Epithelial cell of proximal tubule (primary cell): ENCODE measurements at regions not wholly inside any gene's neighbourhood (a gene's known extent, or its start where the extent isn't known, plus 50 kb on each side); places are given as distances from the start of the nearest gene placed in this dataset.
"Not testable (repeated sequence)": the region's sequence is repeated elsewhere in the genome, so short reads cannot be mapped to it uniquely, and the experiment has no call there.

Source experiments
- DNase-seq: peaks from one replicate; pipeline ENCODE4 v3.0.0-alpha.2; 2011; ENCODE audit warnings: low read depth
- H3K4me3 ChIP-seq: 2 replicates; pipeline ENCODE4 v1.5.1; 2011; ENCODE audit warnings: low read depth, mild to moderate bottlenecking, low read length
- TF ChIP-seq, protein P1 (sequence below): conservative IDR thresholded peaks from 2 replicates; pipeline ENCODE4 v1.5.1; 2012; ENCODE audit warnings: low read depth, mild to moderate bottlenecking, low read length

DNA sequence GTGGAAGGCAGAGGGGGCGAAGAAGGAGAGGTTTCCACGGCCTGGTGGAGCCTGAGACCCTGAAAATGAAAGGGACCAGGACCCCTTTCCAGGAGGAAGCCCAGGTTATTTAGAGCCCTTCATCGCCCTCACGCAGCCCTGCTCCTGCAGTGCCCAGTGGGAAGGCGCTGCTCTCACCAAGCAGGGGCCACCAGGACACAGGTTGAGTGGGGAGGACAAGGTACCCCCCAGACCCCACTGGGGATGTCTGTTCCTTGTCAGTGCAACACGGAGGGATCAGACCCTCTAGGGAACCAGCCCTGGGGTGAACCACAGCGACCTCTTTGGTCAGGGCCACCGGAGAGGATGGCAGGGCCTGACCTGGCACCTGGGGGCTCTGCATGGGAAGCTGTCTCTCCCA is 163.9 kb downstream of the C16orf95 start:
- H3K4me3 ChIP-seq = no peak overlapping the region
- TF ChIP-seq, protein P1, sequence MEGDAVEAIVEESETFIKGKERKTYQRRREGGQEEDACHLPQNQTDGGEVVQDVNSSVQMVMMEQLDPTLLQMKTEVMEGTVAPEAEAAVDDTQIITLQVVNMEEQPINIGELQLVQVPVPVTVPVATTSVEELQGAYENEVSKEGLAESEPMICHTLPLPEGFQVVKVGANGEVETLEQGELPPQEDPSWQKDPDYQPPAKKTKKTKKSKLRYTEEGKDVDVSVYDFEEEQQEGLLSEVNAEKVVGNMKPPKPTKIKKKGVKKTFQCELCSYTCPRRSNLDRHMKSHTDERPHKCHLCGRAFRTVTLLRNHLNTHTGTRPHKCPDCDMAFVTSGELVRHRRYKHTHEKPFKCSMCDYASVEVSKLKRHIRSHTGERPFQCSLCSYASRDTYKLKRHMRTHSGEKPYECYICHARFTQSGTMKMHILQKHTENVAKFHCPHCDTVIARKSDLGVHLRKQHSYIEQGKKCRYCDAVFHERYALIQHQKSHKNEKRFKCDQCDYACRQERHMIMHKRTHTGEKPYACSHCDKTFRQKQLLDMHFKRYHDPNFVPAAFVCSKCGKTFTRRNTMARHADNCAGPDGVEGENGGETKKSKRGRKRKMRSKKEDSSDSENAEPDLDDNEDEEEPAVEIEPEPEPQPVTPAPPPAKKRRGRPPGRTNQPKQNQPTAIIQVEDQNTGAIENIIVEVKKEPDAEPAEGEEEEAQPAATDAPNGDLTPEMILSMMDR = no peak
- no peak for DNase-seq

DNA sequence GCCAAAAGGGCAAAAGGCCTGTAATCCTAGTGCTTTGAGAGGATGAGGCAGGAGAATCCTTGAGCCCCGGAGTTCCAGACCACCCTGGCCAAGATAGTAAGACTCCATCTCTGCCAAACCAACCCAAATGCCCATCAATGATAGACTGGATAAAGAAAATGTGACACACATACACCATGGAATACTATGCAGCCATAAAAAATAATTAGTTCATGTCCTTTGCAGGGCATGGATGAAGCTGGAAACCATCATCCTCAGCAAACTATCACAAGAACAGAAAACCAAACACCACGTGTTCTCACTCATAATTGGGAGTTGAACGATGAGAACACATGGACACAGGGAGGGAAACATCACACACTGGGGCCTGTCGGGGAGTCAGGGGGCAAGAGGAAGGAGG is 161.9 kb downstream of the C16orf95 start:
- not testable (repeated sequence) for DNase-seq, H3K4me3 ChIP-seq

DNA sequence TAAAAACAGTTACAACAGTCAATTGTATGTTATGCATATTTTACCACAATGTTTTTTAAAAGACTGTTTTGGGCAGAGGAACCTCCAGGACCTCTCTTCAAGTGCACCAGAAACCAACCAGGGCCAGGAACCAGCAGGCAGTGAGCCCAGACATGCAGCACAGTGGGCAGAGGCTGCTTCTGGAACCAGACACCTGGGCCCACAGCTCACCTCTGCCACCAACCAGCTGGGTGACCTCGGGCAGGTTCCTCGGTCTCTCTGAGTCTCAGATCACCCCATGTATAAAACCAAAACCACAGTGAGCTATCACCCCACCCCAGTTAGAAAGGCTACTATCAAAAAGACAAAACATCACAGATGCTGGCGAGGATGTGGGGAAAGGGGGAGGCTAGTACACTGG is 161.0 kb downstream of the C16orf95 start:
- no peak overlapping the region for H3K4me3 ChIP-seq
- TF ChIP-seq, protein P1 = no peak
- DNase-seq = no peak

DNA sequence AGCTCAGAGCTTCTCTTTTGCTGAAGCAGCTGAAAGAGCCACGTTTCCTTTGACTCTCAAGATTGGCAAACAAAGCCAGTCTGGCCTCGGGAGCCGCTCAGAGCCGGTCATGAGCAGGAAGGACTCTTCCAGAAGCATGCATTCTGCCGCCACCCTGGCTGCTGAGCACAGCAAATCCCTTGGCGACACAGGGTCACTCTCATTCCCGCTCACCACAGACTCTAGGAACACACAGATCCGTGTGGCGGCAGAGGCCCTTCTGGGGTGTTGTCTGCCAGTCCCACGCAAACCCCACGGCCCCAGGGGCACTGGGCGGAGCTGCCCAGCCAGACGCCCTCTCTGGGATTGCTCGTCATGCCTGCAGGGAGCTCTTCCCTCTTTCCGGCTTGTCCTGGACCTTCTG is 157.0 kb downstream of the C16orf95 start:
- no peak for DNase-seq
- no peak overlapping the region for H3K4me3 ChIP-seq
- TF ChIP-seq, protein P1 = no peak

DNA sequence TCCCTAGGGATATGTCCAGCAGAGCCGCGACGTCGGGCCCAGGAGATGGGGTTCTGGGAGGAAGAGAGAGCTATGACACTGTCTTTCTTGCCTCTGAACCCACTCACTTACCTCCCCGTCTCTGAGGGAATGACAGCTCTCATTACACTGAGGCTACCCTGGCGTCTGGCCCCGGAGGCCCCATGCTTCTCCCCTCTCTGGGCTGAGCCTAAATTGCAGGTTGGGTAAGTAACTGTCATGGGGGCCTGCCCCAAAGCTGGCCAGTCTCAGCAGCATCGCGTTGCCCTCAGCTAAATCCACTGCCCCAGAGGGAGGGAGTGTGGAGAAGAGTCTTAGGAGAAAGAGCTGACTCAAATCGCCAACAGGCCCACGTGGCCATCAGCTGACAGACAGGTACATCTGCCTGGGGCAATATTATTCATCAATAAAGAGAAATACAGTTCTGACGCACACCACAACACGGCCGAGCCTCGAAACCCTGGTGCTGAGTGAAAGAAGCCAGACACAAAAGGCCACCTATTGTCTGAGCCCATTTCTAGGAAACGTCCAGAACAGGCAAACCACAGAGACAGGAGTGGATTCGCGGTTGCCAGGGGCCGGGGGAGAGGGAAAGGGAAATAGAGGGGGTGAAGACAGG is 156.4 kb downstream of the C16orf95 start:
- TF ChIP-seq, protein P1 = no peak

DNA sequence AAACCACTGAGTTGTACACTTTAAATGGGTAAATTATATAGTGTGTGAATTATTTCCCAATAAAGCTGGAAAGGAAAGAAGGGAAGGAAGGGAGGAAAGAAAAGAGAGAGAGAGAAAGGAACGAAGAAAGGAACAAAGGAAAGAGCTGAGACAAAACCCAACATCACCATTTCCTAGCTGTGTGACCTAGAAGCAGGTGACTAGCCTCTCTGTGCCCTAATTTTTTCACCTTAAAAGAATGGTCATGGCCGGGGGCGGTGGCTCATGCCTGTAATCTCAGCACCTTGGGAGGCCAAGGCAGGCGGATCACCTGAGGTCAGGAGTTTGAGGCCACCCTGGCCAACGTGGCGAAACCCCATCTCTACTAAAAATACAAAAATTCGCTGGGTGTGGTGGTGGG is 155.8 kb downstream of the C16orf95 start:
- H3K4me3 ChIP-seq = not testable (repeated sequence)

More for the DNA sequence above, 156.4 kb downstream of the C16orf95 start:
- no peak for DNase-seq
- H3K4me3 ChIP-seq = no peak overlapping the region

DNA sequence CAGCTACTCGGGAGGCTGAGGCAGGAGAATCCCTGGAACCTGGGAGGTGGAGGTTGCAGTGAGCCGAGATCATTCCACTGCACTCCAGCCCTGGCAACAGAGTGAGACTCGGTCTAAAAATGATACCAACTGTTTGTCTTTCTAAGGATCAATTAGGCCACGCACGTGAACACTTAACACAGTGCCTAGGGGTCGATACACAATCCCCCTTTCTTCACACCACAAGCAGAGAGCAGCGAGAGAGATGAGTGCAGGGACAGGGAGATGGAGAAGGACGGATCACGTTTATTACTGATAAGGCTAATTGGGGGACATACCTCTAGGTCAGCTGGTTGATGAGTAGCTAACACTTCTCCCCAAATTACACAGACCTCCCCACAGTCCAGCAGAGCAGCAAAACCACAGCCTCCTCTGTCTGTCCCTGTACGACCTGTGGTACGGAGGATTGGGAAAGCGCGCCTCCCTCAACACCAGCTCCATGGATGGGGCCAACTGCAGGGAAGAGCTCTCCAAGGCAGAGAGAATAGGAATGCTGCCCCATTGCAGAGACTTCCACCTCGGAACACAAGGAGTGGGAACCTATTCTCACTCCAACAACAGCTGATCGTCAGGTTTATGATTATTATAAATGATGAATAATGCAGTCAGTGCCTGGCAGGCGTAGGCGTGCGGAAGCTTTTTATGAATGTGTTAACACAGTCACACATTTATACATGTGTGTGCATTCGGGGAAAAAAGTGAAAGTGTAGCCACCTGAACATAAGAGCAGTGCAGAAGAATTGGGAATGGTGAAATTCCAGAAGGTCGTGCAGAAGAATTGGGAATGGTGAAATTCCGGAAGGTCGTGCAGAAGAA is 155.1 kb downstream of the C16orf95 start:
- no peak for DNase-seq
- no peak overlapping the region for H3K4me3 ChIP-seq
- TF ChIP-seq, protein P1 = no peak

More for the DNA sequence above, 155.8 kb downstream of the C16orf95 start:
- not testable (repeated sequence) for DNase-seq

DNA sequence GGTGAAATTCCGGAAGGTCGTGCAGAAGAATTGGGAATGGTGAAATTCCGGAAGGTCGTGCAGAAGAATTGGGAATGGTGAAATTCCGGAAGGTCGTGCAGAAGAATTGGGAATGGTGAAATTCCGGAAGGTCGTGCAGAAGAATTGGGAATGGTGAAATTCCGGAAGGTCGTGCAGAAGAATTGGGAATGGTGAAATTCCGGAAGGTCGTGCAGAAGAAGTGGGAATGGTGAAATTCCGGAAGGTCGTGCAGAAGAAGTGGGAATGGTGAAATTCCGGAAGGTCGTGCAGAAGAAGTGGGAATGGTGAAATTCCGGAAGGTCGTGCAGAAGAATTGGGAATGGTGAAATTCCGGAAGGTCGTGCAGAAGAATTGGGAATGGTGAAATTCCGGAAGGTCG is 154.4 kb downstream of the C16orf95 start:
- H3K4me3 ChIP-seq, DNase-seq: not testable (repeated sequence)
